C4-2B (cell line): ENCODE measurements at regions not wholly inside any gene's neighbourhood (a gene's known extent, or its start where the extent isn't known, plus 50 kb on each side); places are given as distances from the start of the nearest gene placed in this dataset.

ENCODE experiments used
- ZFX ChIP-seq: fragments of 450-650 bp; IDR thresholded peaks from 2 replicates; pipeline ENCODE4 v1.6.1; 2017
- TF ChIP-seq, protein P1 (sequence below): fragments of 450-650 bp; conservative IDR thresholded peaks from 2 replicates; pipeline ENCODE4 v1.5.1; 2017; ENCODE audit warnings: mild to moderate bottlenecking

DNA sequence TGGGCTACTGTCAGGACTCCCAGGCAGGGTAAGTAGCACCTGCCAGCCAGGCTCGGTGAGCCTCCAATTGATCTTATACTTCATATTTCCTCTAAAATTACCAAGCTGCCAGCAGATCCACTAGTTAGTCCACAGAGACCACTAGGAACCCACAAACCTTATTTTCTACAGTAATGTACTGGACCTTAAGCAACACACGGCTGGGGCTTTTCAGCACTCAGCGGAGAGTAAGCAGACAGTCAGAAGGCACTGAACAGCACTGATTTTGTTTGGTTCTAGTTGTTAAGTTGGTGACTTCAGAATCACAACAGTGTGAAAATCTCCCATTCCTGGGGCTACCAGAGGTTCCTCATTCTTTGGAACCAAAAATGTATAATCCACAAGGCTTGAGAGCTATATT lies 56.1 kb downstream of the MRPL57 start:
- TF ChIP-seq, protein P1, sequence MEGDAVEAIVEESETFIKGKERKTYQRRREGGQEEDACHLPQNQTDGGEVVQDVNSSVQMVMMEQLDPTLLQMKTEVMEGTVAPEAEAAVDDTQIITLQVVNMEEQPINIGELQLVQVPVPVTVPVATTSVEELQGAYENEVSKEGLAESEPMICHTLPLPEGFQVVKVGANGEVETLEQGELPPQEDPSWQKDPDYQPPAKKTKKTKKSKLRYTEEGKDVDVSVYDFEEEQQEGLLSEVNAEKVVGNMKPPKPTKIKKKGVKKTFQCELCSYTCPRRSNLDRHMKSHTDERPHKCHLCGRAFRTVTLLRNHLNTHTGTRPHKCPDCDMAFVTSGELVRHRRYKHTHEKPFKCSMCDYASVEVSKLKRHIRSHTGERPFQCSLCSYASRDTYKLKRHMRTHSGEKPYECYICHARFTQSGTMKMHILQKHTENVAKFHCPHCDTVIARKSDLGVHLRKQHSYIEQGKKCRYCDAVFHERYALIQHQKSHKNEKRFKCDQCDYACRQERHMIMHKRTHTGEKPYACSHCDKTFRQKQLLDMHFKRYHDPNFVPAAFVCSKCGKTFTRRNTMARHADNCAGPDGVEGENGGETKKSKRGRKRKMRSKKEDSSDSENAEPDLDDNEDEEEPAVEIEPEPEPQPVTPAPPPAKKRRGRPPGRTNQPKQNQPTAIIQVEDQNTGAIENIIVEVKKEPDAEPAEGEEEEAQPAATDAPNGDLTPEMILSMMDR, result no peak
- TF ChIP-seq ZFX, result no peak
